ENCODE measurements at regions not wholly inside any gene's neighbourhood (a gene's known extent, or its start where the extent isn't known, plus 50 kb on each side); places are given as distances from the start of the nearest gene placed in this dataset.

DNA sequence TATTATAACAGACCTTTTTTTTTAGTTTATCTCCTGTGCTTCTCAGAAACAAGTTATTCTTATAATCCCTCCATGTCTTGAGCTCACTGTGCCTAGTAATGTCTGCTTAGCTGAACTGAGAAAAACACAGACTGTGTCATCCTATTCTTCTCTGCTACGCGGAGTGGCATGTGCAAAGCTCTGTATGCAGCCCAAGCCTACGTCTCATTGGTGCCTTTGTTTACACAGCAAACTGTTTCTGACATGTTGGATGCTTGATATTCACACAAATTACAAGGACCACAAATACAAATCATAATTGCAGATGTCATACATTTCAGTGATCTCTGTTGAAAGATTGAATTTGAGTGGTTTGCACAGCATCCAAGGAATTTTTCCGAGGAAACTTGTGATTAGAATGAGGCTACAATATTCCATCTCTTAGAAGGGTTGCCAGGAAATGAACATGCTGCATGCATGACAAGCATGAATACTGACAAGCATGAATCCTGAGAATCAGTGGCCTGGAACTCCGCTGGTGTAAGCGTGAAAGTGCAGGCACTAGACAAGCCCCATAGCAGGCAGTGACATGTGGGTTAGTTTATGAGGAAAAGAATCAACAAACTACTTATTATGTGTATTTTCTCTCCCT is 128.4 kb upstream of the SGK1 start:
- DNase-seq (ENCODE audit: low read depth in 2 of 2), result peak; percentile 51 to 68
- no peak for TF ChIP-seq CTCF (IDR thresholded peaks at IDR 0.05; ENCODE audit: low read depth, low read length)
- H3K4me3 ChIP-seq (replicated peaks in 1 of 2; ENCODE audit: low read depth in 2 of 2, low read length in 2 of 2), result no peak overlapping the region

DNA sequence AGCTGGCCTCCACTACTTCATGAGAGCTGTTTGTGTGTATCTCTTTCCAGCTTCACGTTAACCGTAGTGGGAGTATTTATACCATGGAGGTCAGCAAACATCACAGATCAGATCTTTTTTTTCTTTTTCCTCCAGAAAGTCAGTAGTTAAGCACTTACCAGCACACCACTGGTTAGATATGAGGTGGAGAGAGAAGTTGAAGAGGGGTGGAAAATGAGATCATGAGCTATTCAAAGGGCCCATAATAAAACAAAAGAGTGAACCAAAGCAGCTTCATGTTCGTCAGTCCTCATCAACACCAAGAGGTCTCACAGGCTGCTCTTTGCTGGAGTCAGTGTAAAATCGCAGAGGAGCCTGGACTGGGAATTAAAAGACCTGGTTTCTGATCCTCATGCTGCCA is 125.1 kb upstream of the SGK1 start:
- no peak for TF ChIP-seq CTCF (IDR thresholded peaks at IDR 0.05; ENCODE audit: low read depth, low read length)
- no peak for DNase-seq (ENCODE audit: low read depth in 2 of 2)
- H3K4me3 ChIP-seq (replicated peaks in 1 of 2; ENCODE audit: low read depth in 2 of 2, low read length in 2 of 2), result no peak overlapping the region

DNA sequence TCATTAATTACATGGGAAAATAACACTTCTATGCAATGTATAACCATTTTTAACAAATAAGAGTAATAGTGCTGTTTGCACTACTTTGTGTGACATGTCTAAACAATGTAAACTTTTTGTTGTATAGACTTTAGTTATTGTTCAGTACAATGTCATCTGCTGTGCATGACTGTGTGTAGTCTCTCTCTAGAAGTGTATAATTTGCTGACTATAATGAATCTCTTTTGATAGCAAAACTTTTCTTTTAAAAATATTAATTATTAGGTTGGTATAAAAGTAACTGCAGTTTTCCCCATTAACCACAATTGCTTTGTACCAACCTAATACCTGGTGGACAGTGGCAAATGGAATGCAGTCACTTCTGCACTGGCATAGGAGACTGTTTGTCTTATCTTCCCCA is 124.2 kb upstream of the SGK1 start:
- H3K4me3 ChIP-seq (replicated peaks in 1 of 2; ENCODE audit: low read depth in 2 of 2, low read length in 2 of 2), result no peak overlapping the region
- no peak for DNase-seq (ENCODE audit: low read depth in 2 of 2)
- TF ChIP-seq CTCF (IDR thresholded peaks at IDR 0.05; ENCODE audit: low read depth, low read length), result no peak

DNA sequence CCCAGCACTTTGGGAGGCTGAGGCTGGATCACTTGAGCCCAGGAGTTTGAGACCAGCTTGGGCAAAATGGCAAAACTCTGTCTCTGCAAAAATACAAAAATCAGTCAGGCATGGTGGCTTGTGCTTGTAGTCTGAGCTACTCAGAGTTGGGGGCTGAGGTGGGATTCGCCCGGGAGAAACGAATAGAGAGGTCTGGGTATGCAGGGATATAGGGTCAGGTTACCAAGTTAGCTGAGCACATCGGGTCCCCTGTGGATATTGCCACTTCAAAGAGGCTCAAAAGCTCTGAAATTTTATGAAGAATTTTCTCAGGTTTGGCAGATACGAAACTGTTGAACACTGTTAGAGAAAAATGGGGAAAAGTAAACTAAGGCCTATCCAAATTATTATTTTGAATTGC is 120.9 kb upstream of the SGK1 start:
- no peak for TF ChIP-seq CTCF (IDR thresholded peaks at IDR 0.05; ENCODE audit: low read depth, low read length)
- DNase-seq (ENCODE audit: low read depth in 2 of 2), result no peak
- H3K4me3 ChIP-seq (replicated peaks in 1 of 2; ENCODE audit: low read depth in 2 of 2, low read length in 2 of 2), result no peak overlapping the region

- no peak overlapping the region for H3K4me3 ChIP-seq (replicated peaks in 1 of 2; ENCODE audit: low read depth in 2 of 2, low read length in 2 of 2)
- DNase-seq (ENCODE audit: low read depth in 2 of 2), result peak in 1 of 2 donors; percentile 67
- TF ChIP-seq CTCF (IDR thresholded peaks at IDR 0.05; ENCODE audit: low read depth, low read length), result peak; percentile 27
Measured at GRCh38 chr6:134437376-134437775, 119.5 kb upstream of the SGK1 start.

DNA sequence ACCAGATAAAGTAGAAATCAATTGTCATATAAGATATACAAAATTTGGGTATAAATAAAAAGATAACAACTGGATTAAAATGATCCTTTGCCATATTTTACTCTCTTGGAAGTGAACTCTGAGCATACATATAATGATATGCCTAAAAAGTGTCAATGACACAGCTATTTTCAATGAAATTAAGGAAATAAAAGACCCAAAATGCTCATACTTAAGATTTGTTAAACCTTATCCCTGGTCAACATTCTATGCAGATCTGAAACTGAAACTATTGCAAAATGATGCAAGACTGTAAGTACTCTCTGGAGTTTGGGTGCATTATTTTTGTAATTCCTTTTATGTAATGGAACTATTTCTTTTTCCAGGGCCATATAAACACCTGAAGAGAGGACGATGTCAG is 119.0 kb upstream of the SGK1 start:
- peak; percentile 57 to 64 for DNase-seq (ENCODE audit: low read depth in 2 of 2)
- no peak overlapping the region for H3K4me3 ChIP-seq (replicated peaks in 1 of 2; ENCODE audit: low read depth in 2 of 2, low read length in 2 of 2)
- TF ChIP-seq CTCF (IDR thresholded peaks at IDR 0.05; ENCODE audit: low read depth, low read length), result no peak

- no peak for TF ChIP-seq CTCF (IDR thresholded peaks at IDR 0.05; ENCODE audit: low read depth, low read length)
- H3K4me3 ChIP-seq (replicated peaks in 1 of 2; ENCODE audit: low read depth in 2 of 2, low read length in 2 of 2), result peak overlapping the region in 1 of 2 donors; percentile 8
- DNase-seq (ENCODE audit: low read depth in 2 of 2), result peak; percentile 95 to 99
Measured at GRCh38 chr6:134436281-134436815, 118.4 kb upstream of the SGK1 start.

Data from cardiac fibroblast (primary cell).